Stimulated activated CD8-positive, alpha-beta memory T cell treated with anti-CD3 and anti-CD28 coated beads, Interleukin-4, amount 100 ng/mL, for 24 hours (primary cell): ENCODE measurements at regions not wholly inside any gene's neighbourhood (a gene's known extent, or its start where the extent isn't known, plus 50 kb on each side); places are given as distances from the start of the nearest gene placed in this dataset.
"Not testable (repeated sequence)": the region's sequence is repeated elsewhere in the genome, so short reads cannot be mapped to it uniquely, and the experiment has no call there.

Experiments used
- DNase-seq: peaks from one replicate; pipeline ENCODE4 v3.0.0-alpha.2; 2020; ENCODE audit warnings: low read depth

- DNase-seq = no peak
Observed at GRCh38 chr10:108352771-108353170, 1188.3 kb upstream of the SORCS1 start.

GRCh38 chr10:108348215-108348614, 1183.7 kb upstream of the SORCS1 start:
- DNase-seq = no peak

- no peak for DNase-seq
Observed at GRCh38 chr10:108346066-108346465, 1181.6 kb upstream of the SORCS1 start.

- DNase-seq = no peak
Observed at GRCh38 chr10:108338146-108338545, 1173.6 kb upstream of the SORCS1 start.

GRCh38 chr10:108336836-108337235, 1172.3 kb upstream of the SORCS1 start:
- no peak for DNase-seq

GRCh38 chr10:108327706-108328105, 1163.2 kb upstream of the SORCS1 start:
- DNase-seq = no peak

- DNase-seq = no peak
Observed at GRCh38 chr10:108323274-108323798, 1158.8 kb upstream of the SORCS1 start.

- DNase-seq = no peak
Observed at GRCh38 chr10:108319434-108320222, 1155.1 kb upstream of the SORCS1 start.

- not testable (repeated sequence) for DNase-seq
Observed at GRCh38 chr10:108315636-108316035, 1151.1 kb upstream of the SORCS1 start.

GRCh38 chr10:108307925-108308312, 1143.4 kb upstream of the SORCS1 start:
- no peak for DNase-seq

GRCh38 chr10:108307250-108307924, 1142.9 kb upstream of the SORCS1 start:
- no peak for DNase-seq

GRCh38 chr10:108303149-108303548, 1138.6 kb upstream of the SORCS1 start:
- DNase-seq = no peak

GRCh38 chr10:108301002-108301401, 1136.5 kb upstream of the SORCS1 start:
- DNase-seq = no peak

GRCh38 chr10:108290823-108291222, 1126.3 kb upstream of the SORCS1 start:
- no peak for DNase-seq

- DNase-seq = no peak
Observed at GRCh38 chr10:108275895-108276685, 1111.6 kb upstream of the SORCS1 start.

- no peak for DNase-seq
Observed at GRCh38 chr10:108260383-108260906, 1095.9 kb upstream of the SORCS1 start.

GRCh38 chr10:108254089-108254488, 1089.6 kb upstream of the SORCS1 start:
- no peak for DNase-seq

GRCh38 chr10:108252771-108253170, 1088.3 kb upstream of the SORCS1 start:
- no peak for DNase-seq

- DNase-seq = no peak
Observed at GRCh38 chr10:108250936-108251620, 1086.6 kb upstream of the SORCS1 start.

GRCh38 chr10:108249940-108250339, 1085.4 kb upstream of the SORCS1 start:
- DNase-seq = no peak

- no peak for DNase-seq
Observed at GRCh38 chr10:108244443-108245228, 1080.1 kb upstream of the SORCS1 start.
